H1 (cell line): ENCODE measurements at regions not wholly inside any gene's neighbourhood (a gene's known extent, or its start where the extent isn't known, plus 50 kb on each side); places are given as distances from the start of the nearest gene placed in this dataset.
"Not testable (repeated sequence)": the region's sequence is repeated elsewhere in the genome, so short reads cannot be mapped to it uniquely, and the experiment has no call there.

Source experiments
- CTCF ChIA-PET: fragments of 300-600 bp; sonication (Branson Sonifier 250); formaldehyde crosslinking; loops from one replicate; lab custom pipeline; 2021; ENCODE audit not compliant: partially characterized antibody; lab: Charles Lee
- POLR2A ChIA-PET: fragments of 300-600 bp; sonication (Branson Sonifier 250); formaldehyde crosslinking; loops from one replicate; lab custom pipeline; 2021; ENCODE audit warnings: inconsistent platforms; ENCODE audit not compliant: partially characterized antibody; lab: Charles Lee
- DNase-seq, 2 experiments: peaks; one replicate each; pipeline versions ENCODE4 v3.0.0 to v3.0.0-alpha.2; 2010 to 2022; ENCODE audit warnings: low spot score in 2 of 2, low read depth in 1 of 2, mixed read lengths in 1 of 2
- FAIRE-seq: peaks from 2 replicates; lab custom pipeline; 2011; peaks lifted over from hg19 to GRCh38; lab: Jason Lieb, UNC
- H2AFZ ChIP-seq: 2 replicates; pipeline ENCODE4 v1.8.1; 2012; ENCODE audit warnings: low read length, inconsistent platforms
- H2AK5ac ChIP-seq: 2 replicates; pipeline ENCODE4 v1.6.1; 2013; ENCODE audit warnings: low read depth, low read length
- H2BK120ac ChIP-seq: replicated peaks from 2 replicates; pipeline ENCODE3; 2013; ENCODE audit warnings: low read depth, low read length, inconsistent platforms
- H2BK12ac ChIP-seq: 2 replicates; pipeline ENCODE4 v1.6.1; 2013; ENCODE audit warnings: low read depth, low read length
- H2BK15ac ChIP-seq: 2 replicates; pipeline ENCODE4 v1.6.1; 2013; ENCODE audit warnings: low read length
- H2BK20ac ChIP-seq: 2 replicates; pipeline ENCODE4 v1.6.1; 2013; ENCODE audit warnings: low read length
- H2BK5ac ChIP-seq: 2 replicates; pipeline ENCODE4 v1.6.1; 2013; ENCODE audit warnings: low read depth, low read length
- H3K14ac ChIP-seq: 2 replicates; pipeline ENCODE4 v1.6.1; 2013; ENCODE audit warnings: inconsistent platforms; ENCODE audit not compliant: insufficient read length
- H3K18ac ChIP-seq: 2 replicates; pipeline ENCODE4 v1.6.1; 2013; ENCODE audit warnings: low read length; ENCODE audit errors: extremely low read depth
- H3K23ac ChIP-seq: 2 replicates; pipeline ENCODE4 v1.6.1; 2013; ENCODE audit warnings: inconsistent platforms; ENCODE audit not compliant: insufficient read length
- H3K23me2 ChIP-seq: 2 replicates; pipeline ENCODE4 v1.6.1; 2013; ENCODE audit warnings: low read depth, low read length
- H3K27ac ChIP-seq: 2 replicates; pipeline ENCODE4 v1.6.1; 2011; ENCODE audit warnings: low read depth, low read length, inconsistent platforms
- H3K27me3 ChIP-seq, 4 experiments: replicated peaks in 1 of 4; 1 replicate in 1 of 4; 2 replicates in 3 of 4; pipeline versions ENCODE4 v1.6.1 to v1.8.1; 2011 to 2013; ENCODE audit warnings: low read length in 3 of 4, mild to moderate bottlenecking in 3 of 4, inconsistent platforms in 2 of 4, mixed read lengths in 2 of 4, moderate library complexity in 1 of 4; ENCODE audit not compliant: control insufficient read depth in 3 of 4, insufficient read depth in 3 of 4; ENCODE audit errors: extremely low read depth in 1 of 4
- H3K36me3 ChIP-seq, 4 experiments: 2 replicates each; pipeline versions ENCODE4 v1.6.1 to v1.8.1; 2011 to 2013; ENCODE audit warnings: mild to moderate bottlenecking in 4 of 4, low read length in 3 of 4, moderate library complexity in 2 of 4, control low read depth in 1 of 4, inconsistent platforms in 1 of 4; ENCODE audit not compliant: insufficient read depth in 4 of 4, control insufficient read depth in 2 of 4
- H3K4ac ChIP-seq: replicated peaks from 2 replicates; pipeline ENCODE3; 2013; ENCODE audit warnings: low read length, low read depth, mixed read lengths, inconsistent platforms; ENCODE audit not compliant: insufficient read length
- H3K4me1 ChIP-seq, 4 experiments: replicated peaks in 1 of 4; 1 replicate in 1 of 4; 2 replicates in 3 of 4; pipeline versions ENCODE4 v1.6.1 to v1.8.1; 2011 to 2013; ENCODE audit warnings: low read length in 3 of 4, inconsistent platforms in 2 of 4, mixed read lengths in 1 of 4; ENCODE audit not compliant: insufficient read depth in 4 of 4, control insufficient read depth in 3 of 4
- H3K4me2 ChIP-seq, 2 experiments: 2 replicates each; pipeline versions ENCODE4 v1.6.1 to v1.8.1; 2011 to 2013; ENCODE audit warnings: low read depth in 2 of 2, low read length in 2 of 2, control low read depth in 1 of 2, inconsistent platforms in 1 of 2, mild to moderate bottlenecking in 1 of 2; ENCODE audit not compliant: insufficient read depth in 1 of 2
- H3K4me3 ChIP-seq, 4 experiments: fragments of 200-600, 300-600 bp in 1 of 4; sonication (generic), shearing (Covaris generic), sonication (Bioruptor Twin) in 1 of 4; 2 replicates each; pipeline versions ENCODE4 v1.5.1 to v1.8.1; 2011 to 2016; ENCODE audit warnings: low read length in 4 of 4, low read depth in 3 of 4, control low read depth in 2 of 4, inconsistent platforms in 2 of 4, mild to moderate bottlenecking in 2 of 4, mixed read lengths in 1 of 4, moderate library complexity in 1 of 4; ENCODE audit not compliant: insufficient read depth in 2 of 4; ENCODE audit errors: extremely low read depth in 1 of 4
- H3K56ac ChIP-seq: replicated peaks from 2 replicates; pipeline ENCODE3; 2013; ENCODE audit warnings: low read depth, mild to moderate bottlenecking, mixed read lengths, low read length, inconsistent platforms; ENCODE audit not compliant: insufficient read length
- H3K79me1 ChIP-seq: 2 replicates; pipeline ENCODE4 v1.6.1; 2013; ENCODE audit warnings: low read depth, low read length, control low read depth
- H3K79me2 ChIP-seq, 2 experiments: 2 replicates each; pipeline versions ENCODE4 v1.6.1 to v1.8.1; 2012 to 2013; ENCODE audit warnings: low read length in 2 of 2, mild to moderate bottlenecking in 2 of 2, inconsistent platforms in 1 of 2; ENCODE audit not compliant: insufficient read depth in 2 of 2, control insufficient read depth in 1 of 2
- H3K9ac ChIP-seq, 4 experiments: replicated peaks in 1 of 4; 1 replicate in 1 of 4; 2 replicates in 3 of 4; pipeline versions ENCODE4 v1.6.1 to v1.8.1; 2011 to 2013; ENCODE audit warnings: low read depth in 3 of 4, low read length in 3 of 4, control low read depth in 2 of 4, mild to moderate bottlenecking in 2 of 4, moderate library complexity in 2 of 4, inconsistent platforms in 1 of 4; ENCODE audit errors: extremely low read depth in 1 of 4
- H3K9me3 ChIP-seq, 2 experiments: 2 replicates each; pipeline versions ENCODE4 v1.6.1 to v1.8.1; 2012 to 2013; ENCODE audit warnings: mild to moderate bottlenecking in 2 of 2, moderate library complexity in 2 of 2, control low read depth in 1 of 2, inconsistent platforms in 1 of 2, low read depth in 1 of 2, low read length in 1 of 2, mixed read lengths in 1 of 2; ENCODE audit not compliant: insufficient read depth in 2 of 2
- H4K20me1 ChIP-seq, 2 experiments: replicated peaks in 1 of 2; 2 replicates each; pipeline versions ENCODE3 to v1.8.1; 2011 to 2013; ENCODE audit warnings: inconsistent platforms in 2 of 2, low read length in 2 of 2, mild to moderate bottlenecking in 1 of 2; ENCODE audit not compliant: insufficient read depth in 2 of 2, control insufficient read depth in 1 of 2
- H4K5ac ChIP-seq: 2 replicates; pipeline ENCODE4 v1.6.1; 2013; ENCODE audit warnings: low read length, low read depth, mixed read lengths, inconsistent platforms; ENCODE audit not compliant: insufficient read length
- H4K8ac ChIP-seq: 2 replicates; pipeline ENCODE4 v1.8.0; 2013; ENCODE audit warnings: mild to moderate bottlenecking, moderate library complexity, low read length, inconsistent platforms; ENCODE audit not compliant: insufficient read depth; ENCODE audit errors: extremely low read depth
- H4K91ac ChIP-seq: replicated peaks from 2 replicates; pipeline ENCODE3; 2013; ENCODE audit warnings: low read length, mixed read lengths, inconsistent platforms; ENCODE audit not compliant: insufficient read length
- WGBS, 2 experiments: shearing (Covaris generic) in 1 of 2; methylation state at CpG; one replicate each; pipeline versions ENCODE4 v1.1.6 to v1.1.7; 2013 to 2015; ENCODE audit warnings: low lambda C conversion rate in 2 of 2, mixed read lengths in 2 of 2, inconsistent platforms in 1 of 2, low coverage in 1 of 2, missing lambda C conversion rate in 1 of 2; ENCODE audit not compliant: insufficient replicate concordance in 2 of 2, insufficient coverage in 1 of 2, insufficient read length in 1 of 2; ENCODE audit errors: extremely low coverage in 1 of 2, missing lambda C conversion rate in 1 of 2; 5-methylcytosine and 5-hydroxymethylcytosine counted together

DNA sequence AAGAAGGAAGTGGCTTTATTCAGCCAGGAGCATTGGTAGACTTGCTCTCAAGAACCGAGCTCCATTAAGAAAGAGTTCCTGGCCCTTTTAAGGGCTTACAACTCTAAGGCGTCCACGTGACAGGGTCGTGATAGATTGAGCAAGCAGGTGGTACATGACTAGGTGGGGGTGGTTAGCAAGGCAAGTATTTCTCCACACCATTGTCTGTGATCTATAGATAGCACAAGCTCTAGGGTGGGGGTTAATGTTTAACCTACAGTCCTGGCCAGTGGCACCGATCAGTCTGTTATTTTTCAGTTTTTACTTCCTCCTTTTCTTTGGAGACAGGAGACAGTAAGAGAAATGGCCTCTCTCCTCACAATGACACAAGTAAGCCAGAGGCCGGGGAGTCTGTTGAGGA is 215.1 kb downstream of the UQCRFS1 start:
- DNase-seq, H3K36me3 ChIP-seq, H3K4ac ChIP-seq, H3K18ac ChIP-seq, H3K4me1 ChIP-seq, H3K79me1 ChIP-seq, H4K91ac ChIP-seq, H4K8ac ChIP-seq, H3K9ac ChIP-seq, H3K14ac ChIP-seq, H2BK5ac ChIP-seq, H2AK5ac ChIP-seq, FAIRE-seq, H3K4me2 ChIP-seq, H3K4me3 ChIP-seq, CTCF ChIA-PET, H2AFZ ChIP-seq, H3K79me2 ChIP-seq, H2BK15ac ChIP-seq, H4K20me1 ChIP-seq, H2BK120ac ChIP-seq, H3K23ac ChIP-seq, POLR2A ChIA-PET, H2BK20ac ChIP-seq, H4K5ac ChIP-seq, H3K56ac ChIP-seq, H2BK12ac ChIP-seq, H3K27me3 ChIP-seq, H3K27ac ChIP-seq, H3K23me2 ChIP-seq: not testable (repeated sequence)
- 88% methylated on average over 6 of the region's 6 CpGs; no CpG with 5 or more reads in 1 of the 2 experiments for WGBS, 2 experiments
- H3K9me3 ChIP-seq, result peaks cover 12 to 15% of the 10 kb centered on the region in 2 experiments
